Glomerular endothelial cell (primary cell): ENCODE measurements at regions not wholly inside any gene's neighbourhood (a gene's known extent, or its start where the extent isn't known, plus 50 kb on each side); places are given as distances from the start of the nearest gene placed in this dataset.

Experiments
- DNase-seq: peaks from one replicate; pipeline ENCODE4 v3.0.0-alpha.2; 2011; ENCODE audit warnings: low read depth, low spot score; ENCODE audit errors: extremely low read depth

DNA sequence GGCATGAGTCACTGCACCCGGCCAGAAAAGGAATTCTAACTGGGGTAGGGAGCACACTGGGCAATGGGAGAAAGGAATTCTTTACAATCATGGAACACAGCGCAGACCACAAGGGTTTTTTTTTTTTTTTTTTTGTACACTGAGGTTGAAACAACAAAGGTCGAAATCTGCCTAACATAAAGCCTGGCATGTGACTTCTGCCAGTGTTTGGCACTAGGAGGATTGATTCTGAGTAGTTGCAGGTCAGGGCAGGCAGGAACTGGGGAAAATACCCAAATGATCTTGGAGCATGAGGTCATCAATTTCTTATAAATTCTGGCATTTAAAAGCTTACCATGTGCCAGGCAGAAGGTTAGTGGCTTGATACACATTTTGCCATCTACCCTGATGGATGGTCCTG is 202.0 kb upstream of the SNX19 start:
- no peak for DNase-seq

GRCh38 chr11:131121426-131122333 is 205.4 kb upstream of the SNX19 start:
- no peak for DNase-seq

GRCh38 chr11:131122448-131122847 is 206.2 kb upstream of the SNX19 start:
- DNase-seq, result no peak

DNA sequence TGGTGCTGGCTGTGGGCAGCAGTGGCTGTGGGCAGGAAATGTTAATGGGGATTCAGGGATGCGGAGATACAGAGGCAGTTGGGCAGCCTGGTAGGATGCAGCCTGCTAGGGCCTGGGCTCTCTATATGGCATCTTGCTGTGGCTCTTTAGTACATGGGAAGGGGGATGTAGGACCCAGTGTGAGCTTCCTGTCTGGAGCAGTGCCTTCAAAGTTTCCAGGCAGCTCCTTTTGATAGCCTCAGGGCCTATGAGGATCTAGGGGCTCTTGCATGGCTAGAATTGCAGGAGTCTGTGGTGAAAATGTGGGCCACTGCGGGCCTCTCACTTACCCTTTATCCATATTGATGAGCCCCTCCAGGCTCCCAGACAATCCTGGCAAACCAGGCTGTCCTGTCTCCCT is 213.2 kb upstream of the SNX19 start:
- DNase-seq, result no peak

GRCh38 chr11:131135611-131136010 is 219.3 kb upstream of the SNX19 start:
- no peak for DNase-seq

DNA sequence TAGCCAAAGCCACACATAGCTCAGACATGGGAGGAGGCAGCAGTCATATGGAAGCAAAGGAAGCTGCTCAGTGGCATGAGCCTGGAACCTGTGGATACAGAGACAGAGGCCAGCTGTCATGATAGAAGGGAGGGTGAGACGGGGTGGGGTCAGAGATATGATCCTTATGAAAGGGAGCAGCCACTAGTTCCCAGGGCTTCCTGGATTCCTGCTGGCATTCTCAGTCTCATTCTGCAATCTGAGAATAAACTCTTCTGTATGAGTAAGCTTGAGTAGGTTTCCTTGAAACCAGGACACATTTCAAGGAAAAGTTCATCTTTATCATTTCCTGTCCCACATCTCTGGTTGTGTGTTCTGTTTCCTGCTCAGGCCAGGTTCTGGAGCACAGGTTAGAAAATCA is 220.2 kb upstream of the SNX19 start:
- DNase-seq, result no peak

DNA sequence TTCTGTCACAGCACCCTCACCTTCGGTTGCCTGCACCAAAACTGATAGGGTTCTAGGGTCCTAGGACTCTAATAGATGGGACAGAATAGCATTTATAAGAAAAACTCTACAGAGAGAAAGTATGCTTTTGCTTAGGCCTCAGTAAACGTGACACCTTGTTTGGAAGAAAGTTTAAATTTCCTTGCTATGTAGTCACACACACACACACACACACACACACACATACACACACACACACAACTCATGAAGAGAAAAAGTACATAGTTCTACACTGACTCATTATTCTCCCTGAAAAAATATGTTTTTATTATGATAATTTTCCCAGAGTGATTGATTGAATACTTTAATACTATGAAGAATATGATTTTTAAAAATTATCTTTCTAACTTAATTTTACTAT is 220.8 kb upstream of the SNX19 start:
- no peak for DNase-seq

- no peak for DNase-seq
Observed at GRCh38 chr11:131138731-131139130, 222.5 kb upstream of the SNX19 start.

GRCh38 chr11:131145791-131146190 is 224.6 kb upstream of the NTM start:
- DNase-seq, result no peak

GRCh38 chr11:131146827-131147490 is 223.5 kb upstream of the NTM start:
- no peak for DNase-seq

GRCh38 chr11:131154351-131154750 is 216.1 kb upstream of the NTM start:
- DNase-seq, result no peak

- no peak for DNase-seq
Observed at GRCh38 chr11:131157678-131158077, 212.7 kb upstream of the NTM start.

GRCh38 chr11:131160846-131161245 is 209.6 kb upstream of the NTM start:
- no peak for DNase-seq

GRCh38 chr11:131163613-131164012 is 206.8 kb upstream of the NTM start:
- no peak for DNase-seq

DNA sequence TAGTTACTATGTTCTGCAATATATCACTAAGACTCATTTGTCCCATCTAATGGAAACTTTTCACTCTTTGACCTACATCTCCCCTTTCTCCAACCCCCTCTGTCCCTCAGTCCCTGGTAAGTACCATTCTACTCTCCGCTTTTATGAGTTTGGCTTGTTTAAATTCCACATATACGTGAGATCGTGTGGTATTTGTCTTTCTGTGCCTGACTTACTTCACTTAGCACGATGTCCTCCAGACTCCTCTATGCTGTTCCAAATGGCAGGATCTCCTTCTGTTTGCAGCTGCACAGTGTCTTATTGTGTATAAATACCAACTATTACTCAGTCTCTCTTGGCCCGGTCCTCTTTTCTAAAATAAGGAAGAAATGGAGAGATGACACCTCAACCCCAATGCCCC is 205.4 kb upstream of the NTM start:
- no peak for DNase-seq

DNA sequence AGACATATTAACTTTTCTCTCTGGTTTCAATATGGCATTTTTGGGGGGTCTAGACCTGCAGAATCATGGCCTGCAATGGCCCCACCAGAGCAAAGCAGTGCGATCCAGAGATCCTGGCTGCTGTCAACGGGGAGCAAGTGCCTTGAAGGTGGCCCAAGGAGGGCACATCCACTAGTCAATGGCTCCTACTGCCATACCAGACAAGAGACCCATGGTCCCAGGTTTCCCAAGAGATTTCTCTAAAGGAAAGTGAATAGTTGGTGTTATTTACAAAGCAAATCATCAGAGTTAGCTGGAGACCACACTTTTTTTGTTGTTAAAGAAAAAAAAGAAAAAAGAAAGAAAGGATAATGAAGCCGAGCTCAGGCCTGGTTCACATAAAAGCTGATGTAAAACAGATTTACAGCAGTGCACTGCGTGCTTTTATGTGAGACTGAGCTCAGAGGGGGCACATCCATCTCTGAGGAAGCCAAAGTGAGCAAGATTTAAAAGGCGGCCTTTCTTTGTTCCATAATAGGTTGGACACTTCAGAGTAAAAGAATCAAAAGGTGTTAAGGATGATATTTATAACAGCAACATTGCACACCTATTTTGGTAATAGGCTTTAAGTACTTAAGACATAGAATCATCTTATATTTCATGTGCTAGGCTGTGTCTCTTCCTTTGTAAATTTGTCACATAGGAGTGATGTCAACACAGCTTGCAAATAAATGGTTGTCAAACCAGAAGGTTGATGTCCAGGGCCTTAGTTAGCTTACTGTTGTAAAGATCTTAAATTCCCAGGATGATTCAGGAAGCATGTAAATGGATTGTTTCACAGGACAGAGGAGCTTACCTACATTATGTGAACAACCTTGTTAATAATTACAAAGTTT is 201.3 kb upstream of the NTM start:
- no peak for DNase-seq

GRCh38 chr11:131172011-131172410 is 198.4 kb upstream of the NTM start:
- no peak for DNase-seq

GRCh38 chr11:131178020-131178419 is 192.4 kb upstream of the NTM start:
- no peak for DNase-seq

GRCh38 chr11:131178596-131178995 is 191.8 kb upstream of the NTM start:
- DNase-seq, result no peak

DNA sequence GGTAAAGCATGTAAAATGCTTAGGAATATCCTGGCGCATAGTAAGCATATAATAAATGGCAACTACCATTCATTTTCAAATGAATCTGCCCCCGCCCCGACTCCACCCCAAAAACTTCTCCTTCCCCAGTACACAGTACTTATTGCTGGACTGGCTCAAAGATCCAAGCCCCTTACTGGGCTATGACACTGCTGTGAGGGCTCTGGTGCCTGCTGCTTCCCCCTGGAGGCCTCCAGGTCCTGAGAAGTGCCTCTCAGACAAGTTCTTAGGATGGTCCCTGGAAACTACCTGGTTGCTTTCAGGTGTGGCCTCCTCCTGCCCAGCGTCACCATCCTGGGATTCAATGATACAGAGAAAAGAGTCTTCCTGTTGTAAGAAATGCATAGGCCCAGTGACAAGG is 190.6 kb upstream of the NTM start:
- DNase-seq, result no peak

DNA sequence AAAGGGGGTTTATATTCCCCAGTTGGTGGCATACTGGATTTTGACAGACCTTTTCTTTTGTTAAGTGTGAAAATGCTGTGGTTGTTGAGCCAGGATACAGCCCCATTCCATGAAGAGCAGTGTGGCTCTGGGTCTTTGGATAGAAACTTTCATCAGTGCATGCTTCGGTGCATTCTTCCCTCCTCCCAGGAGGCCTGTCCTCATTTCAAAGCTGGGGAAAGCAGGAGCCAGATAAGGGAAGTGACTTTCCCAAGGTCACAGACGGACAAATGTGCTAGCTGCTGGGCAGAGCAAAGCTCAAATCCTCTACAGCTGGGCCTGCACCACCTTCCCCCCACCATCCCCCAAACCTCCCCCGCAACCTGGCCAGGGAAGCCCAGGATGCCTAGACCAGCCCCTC is 184.5 kb upstream of the NTM start:
- DNase-seq, result no peak
